NCI-H345 treated with DMSO at 0.1 percent for 48 hours (cell line): ENCODE measurements at regions not wholly inside any gene's neighbourhood (a gene's known extent, or its start where the extent isn't known, plus 50 kb on each side); places are given as distances from the start of the nearest gene placed in this dataset.

Experiments
- DNase-seq: peaks from one replicate; lab custom pipeline; 2025; ENCODE audit not compliant: unreplicated experiment; lab: John Stamatoyannopoulos, UW

GRCh38 chr6:44531442-44532015, 144.0 kb downstream of the CDC5L start:
- DNase-seq: no peak

DNA sequence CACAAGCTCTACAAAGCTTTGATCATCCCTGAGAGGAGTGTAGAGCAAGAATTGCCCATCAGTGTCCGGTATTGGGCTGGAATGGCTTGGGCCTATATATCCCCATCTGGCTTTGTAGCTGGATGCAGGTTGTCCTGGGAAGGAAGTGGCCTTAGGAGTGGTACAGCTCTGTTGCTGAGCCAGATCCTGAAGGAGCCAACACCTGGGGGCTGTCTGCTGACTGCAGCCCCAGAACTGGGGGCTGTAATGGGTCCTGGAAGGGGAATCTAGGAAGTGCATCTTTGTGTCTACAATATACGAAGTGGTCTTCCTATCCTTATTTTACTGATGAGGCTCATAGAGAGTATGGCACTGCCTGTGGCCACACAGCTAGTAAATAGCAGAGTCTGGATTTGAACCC, 145.9 kb downstream of the CDC5L start:
- no peak for DNase-seq

- no peak for DNase-seq
These were observed 146.8 kb downstream of the CDC5L start for GRCh38 chr6:44534291-44534690.

DNA sequence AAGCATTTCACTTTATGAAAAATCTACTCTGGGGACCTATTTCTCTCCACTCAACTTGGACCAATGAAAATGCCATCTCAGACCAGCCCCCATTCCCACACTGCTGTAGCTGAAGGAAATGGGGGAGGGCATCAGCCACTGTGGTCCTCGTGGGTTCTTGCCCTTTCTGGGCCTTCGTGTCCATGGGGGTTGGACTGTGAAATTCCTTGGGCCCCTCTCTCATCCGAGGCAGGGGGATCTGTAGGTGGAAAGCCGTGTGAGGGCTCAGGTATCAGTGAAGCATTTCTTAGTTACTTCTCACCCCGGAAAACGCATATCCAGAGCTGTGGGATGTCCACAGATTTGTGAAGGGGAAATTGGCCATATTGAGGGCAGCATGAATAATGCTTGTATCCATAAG, 147.9 kb downstream of the CDC5L start:
- DNase-seq: no peak

GRCh38 chr6:44535967-44536366, 148.5 kb downstream of the CDC5L start:
- no peak for DNase-seq

GRCh38 chr6:44537306-44538049, 150.0 kb downstream of the CDC5L start:
- DNase-seq: no peak

- no peak for DNase-seq
These were observed 150.8 kb downstream of the CDC5L start for GRCh38 chr6:44538131-44538806.

- DNase-seq: no peak
These were observed 151.3 kb downstream of the CDC5L start for GRCh38 chr6:44538807-44539201.

DNA sequence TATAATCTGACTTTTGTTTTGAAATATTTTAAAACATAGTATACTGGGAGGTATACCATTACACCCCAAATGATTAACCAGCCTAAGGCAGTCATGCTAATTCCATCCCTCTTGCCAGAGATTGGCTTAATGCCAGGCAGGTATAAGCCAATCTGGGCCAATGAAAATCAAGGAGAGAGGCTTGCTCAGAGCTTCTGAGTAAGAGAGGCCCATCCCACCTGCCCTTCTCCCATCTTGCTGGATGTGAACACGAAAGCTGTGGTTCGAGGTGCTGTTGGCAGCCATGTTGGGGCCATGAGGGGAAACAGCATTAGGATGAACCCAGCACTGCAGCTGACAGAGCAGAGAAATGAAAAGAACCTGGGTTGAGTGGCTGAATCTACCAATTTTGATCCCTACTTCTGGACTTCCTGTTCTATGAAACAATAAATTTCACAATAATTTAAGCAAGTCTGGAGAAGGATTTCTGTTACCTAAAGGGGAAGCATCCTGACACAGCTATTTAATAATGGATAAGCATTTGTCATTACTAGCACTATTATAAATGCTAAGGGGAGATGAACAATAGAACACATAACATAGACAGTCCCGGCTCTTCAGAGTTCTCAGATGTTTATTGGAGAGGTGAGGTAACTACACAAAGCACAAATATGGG, 152.3 kb downstream of the CDC5L start:
- DNase-seq: no peak

DNA sequence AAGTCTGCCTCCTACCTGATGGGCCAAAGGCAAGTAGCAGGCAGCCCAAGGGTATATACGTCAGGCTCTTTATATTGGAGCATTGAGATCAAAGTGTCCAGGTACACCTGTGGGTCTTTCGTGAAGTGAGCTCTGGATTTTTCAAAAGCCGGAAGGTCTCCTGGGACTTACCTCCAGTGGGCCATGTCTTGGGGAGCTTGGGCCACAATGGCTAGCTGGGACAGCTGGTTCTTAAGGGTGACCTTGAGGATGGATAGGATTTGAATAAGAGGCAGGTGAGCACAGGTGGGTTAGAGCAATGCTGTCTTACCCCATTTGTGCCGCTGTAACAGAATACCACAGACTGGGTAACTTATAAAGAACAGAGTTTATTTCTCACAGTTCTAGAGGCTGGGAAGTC, 153.4 kb downstream of the CDC5L start:
- no peak for DNase-seq

DNA sequence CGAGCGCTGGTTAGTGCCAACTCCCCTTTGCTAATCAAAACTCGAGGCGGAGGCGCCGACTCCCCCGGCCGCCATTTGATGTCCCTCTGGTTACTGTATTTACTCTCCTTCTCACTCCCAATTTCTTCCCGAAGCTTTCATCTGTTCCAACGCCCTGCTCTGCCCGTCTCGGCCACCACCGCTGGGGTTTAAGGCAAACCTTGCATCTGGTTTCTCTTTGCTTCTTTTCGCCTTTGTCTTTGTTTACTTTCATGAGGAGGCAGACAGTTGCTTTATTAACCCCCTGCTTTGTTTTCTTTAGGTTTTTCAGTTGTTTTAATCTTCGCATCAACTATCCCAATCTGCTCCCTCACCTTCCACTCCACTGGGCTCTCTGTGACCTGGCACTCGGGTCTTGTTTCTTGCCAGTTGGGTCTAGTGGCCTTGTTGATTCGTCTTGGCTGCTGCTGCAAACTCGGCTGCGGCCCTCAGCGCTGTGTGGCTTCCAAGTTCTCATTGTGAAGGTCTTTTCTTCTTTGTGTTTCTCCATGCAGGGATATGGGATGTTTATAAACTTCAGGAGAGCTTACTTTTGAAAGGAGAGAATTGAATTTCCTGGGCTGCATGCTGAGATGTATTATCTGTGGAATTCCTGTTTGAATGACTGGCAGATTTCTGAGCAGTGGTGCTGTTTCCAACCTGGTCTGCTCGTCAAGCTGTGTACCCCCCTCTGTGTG, 155.1 kb downstream of the CDC5L start:
- DNase-seq: no peak

GRCh38 chr6:44543664-44544063, 156.2 kb downstream of the CDC5L start:
- DNase-seq: no peak

GRCh38 chr6:44545224-44545623, 157.7 kb downstream of the CDC5L start:
- DNase-seq: no peak

GRCh38 chr6:44548319-44548718, 160.8 kb downstream of the CDC5L start:
- no peak for DNase-seq

DNA sequence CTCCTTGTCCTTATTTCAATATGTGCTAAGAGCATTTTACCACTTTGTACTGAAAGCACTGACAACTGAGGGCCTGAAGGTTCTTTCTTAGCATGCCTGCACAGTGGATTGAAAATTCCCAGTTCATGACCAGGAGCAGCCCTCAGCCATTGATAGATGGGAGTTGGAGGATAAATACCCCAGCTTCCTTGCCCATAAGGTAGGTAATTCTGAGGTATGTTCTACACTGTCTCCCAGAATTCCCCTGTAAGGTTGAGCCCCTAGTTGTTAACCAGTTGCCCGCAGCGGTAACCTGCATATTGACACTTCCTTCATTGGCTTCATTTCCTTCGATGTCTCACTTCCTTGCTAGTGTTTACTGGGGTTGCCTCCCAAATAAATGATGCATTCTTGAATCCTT, 162.0 kb downstream of the CDC5L start:
- no peak for DNase-seq

DNA sequence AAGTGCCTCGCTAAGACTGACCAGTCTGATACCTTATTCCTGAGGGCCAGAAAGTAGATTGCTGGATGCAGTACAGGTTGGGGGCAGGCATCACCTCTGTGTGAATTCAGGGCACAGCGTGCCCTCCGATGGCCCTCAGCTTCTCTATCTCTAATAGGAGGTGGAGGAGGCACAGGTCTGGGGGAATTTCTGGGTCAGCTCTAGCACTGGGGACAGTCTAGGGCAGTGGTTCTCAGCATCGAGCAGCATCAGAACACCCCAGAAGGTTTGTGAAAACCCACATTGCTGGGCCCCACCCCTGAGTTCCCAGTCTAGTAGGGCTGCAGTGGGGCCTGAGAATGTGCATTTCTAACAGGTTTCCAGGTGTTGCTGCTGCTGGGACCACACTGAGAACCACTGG, 166.7 kb downstream of the CDC5L start:
- DNase-seq: no peak

DNA sequence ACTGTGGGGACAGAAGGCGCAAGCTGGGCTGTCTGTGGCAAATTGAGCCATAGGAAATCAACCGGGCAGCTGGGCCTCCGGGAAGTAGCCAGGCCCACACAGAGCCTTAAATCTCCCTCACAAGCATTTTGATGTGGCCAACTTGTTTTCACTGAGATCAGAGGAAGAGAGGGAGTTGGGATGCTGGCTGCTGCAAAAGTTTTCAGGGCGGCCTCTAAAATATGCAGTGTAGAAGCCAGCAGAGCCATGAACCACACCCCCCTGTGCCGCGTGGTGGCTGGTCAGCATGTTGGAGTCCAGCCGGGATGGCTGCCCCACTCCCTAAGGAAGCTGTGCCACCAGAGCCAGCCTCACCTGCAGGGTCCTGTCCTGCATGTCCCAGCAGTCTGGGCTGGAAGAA, 167.4 kb downstream of the CDC5L start:
- DNase-seq: no peak

- no peak for DNase-seq
These were observed 168.5 kb downstream of the CDC5L start for GRCh38 chr6:44556046-44556445.

DNA sequence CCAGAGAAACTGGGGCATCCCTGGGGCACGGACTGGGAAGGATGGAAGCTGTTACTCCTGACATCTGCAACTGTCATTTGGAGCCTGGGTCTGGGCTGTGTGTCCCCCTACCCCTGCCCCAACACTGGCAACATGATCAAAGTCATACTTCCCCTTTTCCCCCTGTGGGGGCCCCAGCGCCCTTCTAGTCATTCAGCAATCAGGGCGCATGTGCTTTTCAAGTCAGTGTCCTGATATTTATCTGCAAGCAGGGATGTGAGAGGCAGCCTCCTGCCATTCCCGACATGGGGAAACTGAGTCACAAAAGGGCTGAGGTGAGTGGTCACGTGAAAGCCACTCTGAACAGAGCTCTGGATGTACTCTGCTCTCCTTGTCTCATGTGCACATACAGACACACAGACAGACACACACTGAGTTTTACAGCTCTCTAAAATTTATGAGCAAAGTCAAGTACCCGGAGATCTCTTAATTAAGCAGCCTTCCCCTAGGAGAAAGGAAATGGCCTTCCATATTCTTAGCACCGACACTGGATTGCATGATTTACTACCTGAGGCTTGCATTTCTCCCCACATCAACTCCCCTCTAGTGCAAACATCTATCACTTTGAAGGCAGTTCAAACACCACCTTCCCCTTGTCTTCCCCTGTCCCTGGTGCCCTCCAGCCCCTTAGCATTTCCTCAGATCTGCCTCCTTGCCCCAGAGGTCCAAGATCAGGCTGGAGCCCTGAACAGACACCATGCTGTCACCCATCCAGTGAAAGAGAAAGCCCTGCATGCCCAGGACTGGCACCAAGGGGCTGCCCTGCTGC, 170.7 kb downstream of the CDC5L start:
- no peak for DNase-seq

- DNase-seq: no peak
These were observed 171.3 kb downstream of the CDC5L start for GRCh38 chr6:44558832-44559251.
